H1 (cell line): ENCODE measurements at regions not wholly inside any gene's neighbourhood (a gene's known extent, or its start where the extent isn't known, plus 50 kb on each side); places are given as distances from the start of the nearest gene placed in this dataset.

Source experiments
- CHD7 ChIP-seq: fragments of 300-600 bp; sonication (generic); IDR thresholded peaks from 2 replicates; pipeline ENCODE4 v1.7.1; 2012; ENCODE audit warnings: low read length, moderate library complexity, mild to moderate bottlenecking, inconsistent platforms; ENCODE audit not compliant: insufficient replicate concordance
- EP300 ChIP-seq, 2 experiments: IDR thresholded peaks; 1 replicate in 1 of 2; 2 replicates in 1 of 2; pipeline ENCODE4 v1.6.1; 2011 to 2012; ENCODE audit warnings: low read depth in 2 of 2, low read length in 2 of 2, mild to moderate bottlenecking in 2 of 2, borderline replicate concordance in 1 of 2, inconsistent platforms in 1 of 2, moderate library complexity in 1 of 2
- JUN ChIP-seq: IDR thresholded peaks from 2 replicates; pipeline ENCODE4 v1.6.1; 2011; ENCODE audit warnings: low read depth, mild to moderate bottlenecking, improper control_type of control experiment, low read length
- RBBP5 ChIP-seq: IDR thresholded peaks from 2 replicates; pipeline ENCODE4 v1.7.1; 2012; ENCODE audit warnings: low read depth, mild to moderate bottlenecking, inconsistent platforms, low read length, moderate library complexity, borderline replicate concordance
- SAP30 ChIP-seq: fragments of 300-600 bp; sonication (generic); IDR thresholded peaks from 2 replicates; pipeline ENCODE4 v1.7.1; 2012; ENCODE audit warnings: low read length, moderate library complexity, mild to moderate bottlenecking, inconsistent platforms; ENCODE audit not compliant: insufficient read depth, insufficient replicate concordance
- TAF1 ChIP-seq: IDR thresholded peaks from 2 replicates; pipeline ENCODE4 v1.6.1; 2011; ENCODE audit warnings: mild to moderate bottlenecking, low read depth, low read length
- TF ChIP-seq, protein P1 (sequence below): IDR thresholded peaks from 2 replicates; pipeline ENCODE4 v1.6.1; 2011; ENCODE audit warnings: low read length, improper control_type of control experiment

DNA sequence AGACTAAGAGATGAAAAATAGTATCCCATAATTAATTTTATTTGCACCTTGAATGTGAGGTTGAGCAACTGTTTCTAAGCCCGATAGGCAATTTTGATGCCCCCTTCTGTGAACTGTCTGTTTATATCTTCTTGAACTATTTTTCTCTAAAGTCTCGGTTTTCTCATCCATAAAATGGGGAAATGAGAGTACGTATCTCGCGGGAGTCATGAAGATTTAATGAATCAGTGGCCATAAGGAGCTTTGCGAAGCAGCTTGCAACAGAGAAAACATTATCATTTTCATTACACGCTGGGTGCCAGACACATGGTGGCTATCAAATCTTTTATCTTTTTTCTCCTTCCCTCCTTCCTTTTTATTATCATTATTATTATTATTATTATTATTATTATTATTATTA lies 108.1 kb upstream of the CARD11 start (continued):
- TF ChIP-seq RBBP5, result no peak
- no peak for TF ChIP-seq JUN
- TF ChIP-seq, protein P1, sequence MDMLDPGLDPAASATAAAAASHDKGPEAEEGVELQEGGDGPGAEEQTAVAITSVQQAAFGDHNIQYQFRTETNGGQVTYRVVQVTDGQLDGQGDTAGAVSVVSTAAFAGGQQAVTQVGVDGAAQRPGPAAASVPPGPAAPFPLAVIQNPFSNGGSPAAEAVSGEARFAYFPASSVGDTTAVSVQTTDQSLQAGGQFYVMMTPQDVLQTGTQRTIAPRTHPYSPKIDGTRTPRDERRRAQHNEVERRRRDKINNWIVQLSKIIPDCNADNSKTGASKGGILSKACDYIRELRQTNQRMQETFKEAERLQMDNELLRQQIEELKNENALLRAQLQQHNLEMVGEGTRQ, result no peak
- TF ChIP-seq EP300 (IDR thresholded peaks at IDR 0.05; ENCODE audit: borderline replicate concordance in 1 of 2, low read depth in 2 of 2, low read length in 2 of 2), result no peak
- no peak for TF ChIP-seq SAP30
- no peak for TF ChIP-seq TAF1
- no peak for TF ChIP-seq CHD7
- TF ChIP-seq, all 59 proteins: peak for 0
